SK-N-MC (cell line): ENCODE measurements at regions not wholly inside any gene's neighbourhood (a gene's known extent, or its start where the extent isn't known, plus 50 kb on each side); places are given as distances from the start of the nearest gene placed in this dataset.

Source experiments
- EZH2 ChIP-seq: fragments of 200-600 bp; sonication (generic); IDR thresholded peaks from one replicate; pipeline ENCODE4 v1.6.1; 2017; ENCODE audit warnings: antibody characterized with exemption
- FOXP2 ChIP-seq: optimal IDR thresholded peaks from 2 replicates; pipeline ENCODE3; 2011; ENCODE audit warnings: mild to moderate bottlenecking, moderate library complexity; ENCODE audit not compliant: insufficient read depth; ENCODE audit errors: extremely low read length, control extremely low read depth
- POLR2AphosphoS5 ChIP-seq: IDR thresholded peaks from 2 replicates; pipeline ENCODE4 v1.6.1; 2012; ENCODE audit warnings: mild to moderate bottlenecking, low read depth, low read length, borderline replicate concordance

- no peak for TF ChIP-seq POLR2AphosphoS5
- no peak for TF ChIP-seq EZH2
- TF ChIP-seq FOXP2, result no peak
Measured at GRCh38 chr11:37050311-37050710, 452.3 kb upstream of the RAG2 start.
